Ishikawa (cell line): ENCODE measurements at regions not wholly inside any gene's neighbourhood (a gene's known extent, or its start where the extent isn't known, plus 50 kb on each side); places are given as distances from the start of the nearest gene placed in this dataset.

Experiments used
- CEBPB ChIP-seq: IDR thresholded peaks from 2 replicates; pipeline ENCODE4 v1.6.1; 2012
- EGR1 ChIP-seq: IDR thresholded peaks from 2 replicates; pipeline ENCODE4 v1.6.1; 2012
- EP300 ChIP-seq: IDR thresholded peaks from 2 replicates; pipeline ENCODE4 v1.6.1; 2012; ENCODE audit warnings: borderline replicate concordance
- FOXM1 ChIP-seq: IDR thresholded peaks from 2 replicates; pipeline ENCODE4 v1.6.1; 2012; ENCODE audit warnings: low read depth, borderline replicate concordance
- MAX ChIP-seq: IDR thresholded peaks from 2 replicates; pipeline ENCODE4 v1.6.1; 2012
- RAD21 ChIP-seq: IDR thresholded peaks from 2 replicates; pipeline ENCODE4 v1.6.1; 2012; ENCODE audit warnings: low read depth
- REST ChIP-seq: IDR thresholded peaks from 2 replicates; pipeline ENCODE4 v1.6.1; 2012; ENCODE audit warnings: low read depth, mild to moderate bottlenecking
- TAF1 ChIP-seq: IDR thresholded peaks from 2 replicates; pipeline ENCODE4 v1.6.1; 2012; ENCODE audit warnings: low read depth, mild to moderate bottlenecking
- USF1 ChIP-seq: IDR thresholded peaks from 2 replicates; pipeline ENCODE4 v1.6.1; 2012
- YY1 ChIP-seq: IDR thresholded peaks from 2 replicates; pipeline ENCODE4 v1.6.1; 2012; ENCODE audit warnings: low read depth

GRCh38 chr5:163305655-163306054 lies 131.7 kb upstream of the CCNG1 start:
- TF ChIP-seq MAX (no peak), FOXM1 (no peak), YY1 (no peak), USF1 (no peak), EP300 (no peak), CEBPB (no peak), TAF1 (no peak), RAD21 (no peak), EGR1 (no peak), REST (no peak)
